Uterus (tissue), 3 donors: ENCODE measurements at regions not wholly inside any gene's neighbourhood (a gene's known extent, or its start where the extent isn't known, plus 50 kb on each side); places are given as distances from the start of the nearest gene placed in this dataset.

Experiments
- DNase-seq, 2 donors: peaks; one replicate each; pipeline ENCODE4 v3.0.0-alpha.2; 2019 to 2020
- H3K27ac ChIP-seq, 2 donors: fragments of 200-600 bp; sonication (generic); 1 replicate in 1 of 2; 2 replicates in 1 of 2; pipeline ENCODE4 v1.5.1; 2016 to 2018
- H3K27me3 ChIP-seq, 2 donors: fragments of 200-600 bp; sonication (generic); one replicate each; pipeline ENCODE4 v1.5.1; 2018 to 2019; ENCODE audit warnings: control low read depth in 1 of 2
- H3K36me3 ChIP-seq, 2 donors: fragments of 200-600 bp; sonication (generic); one replicate each; pipeline ENCODE4 v1.5.1; 2019; ENCODE audit warnings: control low read depth in 1 of 2
- H3K4me1 ChIP-seq, 2 donors: fragments of 200-600 bp; sonication (generic); one replicate each; pipeline ENCODE4 v1.5.1; 2018 to 2019; ENCODE audit warnings: control low read depth in 1 of 2
- H3K4me3 ChIP-seq, 2 donors: fragments of 200-600 bp; sonication (generic); 1 replicate in 1 of 2; 2 replicates in 1 of 2; pipeline ENCODE4 v1.5.1; 2018 to 2019; ENCODE audit warnings: mild to moderate bottlenecking in 1 of 2
- H3K9me3 ChIP-seq, 2 donors: fragments of 200-600 bp; sonication (generic); one replicate each; pipeline ENCODE4 v1.5.1; 2019; ENCODE audit warnings: control low read depth in 1 of 2
- CTCF ChIP-seq, 4 experiments: fragments of 200-600 bp in 2 of 4; fragments of 450-650 bp in 2 of 4; sonication (generic) in 2 of 4; IDR thresholded peaks; one replicate each; pipeline ENCODE4 v1.5.1; 2016 to 2019; ENCODE audit warnings: antibody characterized with exemption in 4 of 4, mild to moderate bottlenecking in 2 of 4, moderate library complexity in 1 of 4
- POLR2A ChIP-seq, 2 donors: fragments of 450-650 bp; IDR thresholded peaks; one replicate each; pipeline ENCODE4 v1.6.1; 2016; ENCODE audit warnings: antibody characterized with exemption in 2 of 2, mild to moderate bottlenecking in 1 of 2, moderate library complexity in 1 of 2
- intact Hi-C: fragments of 100-400 bp; cut with DNase I; formaldehyde crosslinking; loops from one replicate; pipeline ENCODE4 v1.15.1; 2023; ENCODE audit warnings: low total_unique reads
- donor health status: DM: yes; HTN: yes; CAD: no.

DNA sequence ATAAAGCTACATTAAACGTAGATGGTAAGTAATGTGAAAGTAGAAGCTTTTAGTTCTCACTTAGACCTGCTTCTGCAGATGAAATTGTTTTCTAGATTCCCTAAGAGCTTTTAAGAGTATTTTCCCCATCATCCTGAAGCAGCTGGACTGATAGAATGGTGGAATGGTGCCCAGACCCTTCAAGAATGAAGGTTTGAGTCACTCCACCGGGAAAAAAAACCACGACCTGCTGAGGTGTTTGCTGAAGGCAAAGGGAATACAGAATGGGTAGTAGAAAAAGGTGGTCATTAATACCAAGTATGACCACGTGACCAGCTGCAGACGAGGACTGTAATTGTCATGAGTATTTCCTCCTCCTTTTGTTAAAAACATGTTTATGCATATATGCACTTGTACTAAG lies 79.2 kb upstream of the PTPRZ1 start:
- no peaks in the 10 kb centered on the region for H3K4me1 ChIP-seq
- no peaks in the 10 kb centered on the region for H3K27me3 ChIP-seq
- no peak overlapping the region for H3K4me3 ChIP-seq
- intact Hi-C loops: no loop called here
- H3K36me3 ChIP-seq: no peaks in the 10 kb centered on the region
- TF ChIP-seq POLR2A (IDR thresholded peaks at IDR 0.05): no peak
- no peak for TF ChIP-seq CTCF (IDR thresholded peaks at IDR 0.05)
- H3K27ac ChIP-seq: no peak overlapping the region
- no peak for DNase-seq
- H3K9me3 ChIP-seq: no peaks in the 10 kb centered on the region

- Histone ChIP-seq H3K27ac (no peak overlapping the region), H3K27me3 (no peaks in the 10 kb centered on the region), H3K4me3 (no peak overlapping the region), H3K9me3 (no peaks in the 10 kb centered on the region), H3K36me3 (no peaks in the 10 kb centered on the region), H3K4me1 (no peaks in the 10 kb centered on the region)
- intact Hi-C loops: no loop called here
- TF ChIP-seq POLR2A (IDR thresholded peaks at IDR 0.05) (no peak), CTCF (IDR thresholded peaks at IDR 0.05) (no peak)
- no peak for DNase-seq
Observed at GRCh38 chr7:121777672-121778071, 95.3 kb upstream of the PTPRZ1 start.

DNA sequence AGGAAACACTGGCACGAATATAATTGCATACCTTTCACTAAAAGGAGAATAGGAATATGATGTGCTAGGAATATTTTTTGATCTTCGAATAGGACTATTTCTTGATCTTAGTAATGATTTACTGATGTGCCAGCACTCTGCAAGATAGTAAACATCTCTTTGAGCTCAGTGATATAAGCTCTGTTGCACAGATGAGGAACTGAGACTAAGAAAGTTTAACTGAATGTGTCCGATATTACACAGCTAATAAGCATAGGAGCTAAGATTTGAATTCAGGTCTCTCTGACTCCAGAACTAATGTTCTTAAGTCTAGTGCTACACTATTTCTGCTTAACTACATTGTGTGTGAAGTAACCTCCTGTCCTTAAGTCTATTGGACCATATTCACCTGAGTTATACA lies 98.4 kb upstream of the PTPRZ1 start:
- no peaks in the 10 kb centered on the region for H3K36me3 ChIP-seq
- no peaks in the 10 kb centered on the region for H3K9me3 ChIP-seq
- H3K4me3 ChIP-seq: no peak overlapping the region
- intact Hi-C loops: no loop called here
- no peaks in the 10 kb centered on the region for H3K27me3 ChIP-seq
- no peak overlapping the region for H3K27ac ChIP-seq
- no peak for DNase-seq
- no peak for TF ChIP-seq POLR2A (IDR thresholded peaks at IDR 0.05)
- H3K4me1 ChIP-seq: no peaks in the 10 kb centered on the region

- Histone ChIP-seq H3K36me3 (no peaks in the 10 kb centered on the region), H3K27ac (no peak overlapping the region), H3K4me3 (no peak overlapping the region), H3K27me3 (no peaks in the 10 kb centered on the region), H3K9me3 (no peaks in the 10 kb centered on the region), H3K4me1 (no peaks in the 10 kb centered on the region)
- no peak for TF ChIP-seq CTCF (IDR thresholded peaks at IDR 0.05)
- no peak for TF ChIP-seq POLR2A (IDR thresholded peaks at IDR 0.05)
- no peak for DNase-seq
- intact Hi-C loops: no loop called here
Observed at GRCh38 chr7:121766676-121767075, 106.3 kb upstream of the PTPRZ1 start.

DNA sequence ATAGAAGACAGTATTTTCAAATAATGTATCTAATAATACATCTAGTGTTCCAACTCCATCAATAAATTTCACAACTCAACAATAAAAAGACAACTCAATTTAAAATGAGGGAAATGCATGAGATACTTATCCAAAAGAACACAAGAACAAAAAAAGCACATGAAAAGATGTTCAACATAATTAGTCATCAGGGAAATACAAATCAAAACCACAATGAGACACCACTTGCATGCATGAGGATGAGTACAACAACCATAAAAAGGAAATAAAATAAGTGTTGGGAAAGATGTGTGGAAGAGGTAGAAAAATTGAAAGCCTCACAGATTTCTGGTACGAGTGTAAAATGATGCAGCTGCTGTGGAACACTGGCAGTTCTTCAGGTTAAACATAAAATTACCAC lies 111.6 kb upstream of the PTPRZ1 start:
- DNase-seq: no peak
- Histone ChIP-seq H3K36me3 (no peaks in the 10 kb centered on the region), H3K9me3 (no peaks in the 10 kb centered on the region), H3K27me3 (no peaks in the 10 kb centered on the region), H3K4me3 (no peak overlapping the region), H3K27ac (no peak overlapping the region), H3K4me1 (no peaks in the 10 kb centered on the region)
- intact Hi-C loops: no loop called here
- TF ChIP-seq POLR2A (IDR thresholded peaks at IDR 0.05) (no peak), CTCF (IDR thresholded peaks at IDR 0.05) (no peak)

GRCh38 chr7:121755818-121756552 lies 117.0 kb upstream of the PTPRZ1 start:
- no peak for DNase-seq
- Histone ChIP-seq H3K4me3 (no peak overlapping the region), H3K27ac (no peak overlapping the region), H3K36me3 (no peaks in the 10 kb centered on the region), H3K9me3 (no peaks in the 10 kb centered on the region), H3K4me1 (no peaks in the 10 kb centered on the region), H3K27me3 (no peaks in the 10 kb centered on the region)
- intact Hi-C loops: no loop called here
- TF ChIP-seq POLR2A (IDR thresholded peaks at IDR 0.05) (no peak), CTCF (IDR thresholded peaks at IDR 0.05) (no peak)
